H1 (cell line): ENCODE measurements at regions not wholly inside any gene's neighbourhood (a gene's known extent, or its start where the extent isn't known, plus 50 kb on each side); places are given as distances from the start of the nearest gene placed in this dataset.

Source experiments
- CTCF ChIA-PET: fragments of 300-600 bp; sonication (Branson Sonifier 250); formaldehyde crosslinking; loops from one replicate; lab custom pipeline; 2021; ENCODE audit not compliant: partially characterized antibody; lab: Charles Lee
- POLR2A ChIA-PET: fragments of 300-600 bp; sonication (Branson Sonifier 250); formaldehyde crosslinking; loops from one replicate; lab custom pipeline; 2021; ENCODE audit warnings: inconsistent platforms; ENCODE audit not compliant: partially characterized antibody; lab: Charles Lee
- DNase-seq, 2 experiments: peaks; one replicate each; pipeline versions ENCODE4 v3.0.0 to v3.0.0-alpha.2; 2010 to 2022; ENCODE audit warnings: low spot score in 2 of 2, low read depth in 1 of 2, mixed read lengths in 1 of 2
- FAIRE-seq: peaks from 2 replicates; lab custom pipeline; 2011; peaks lifted over from hg19 to GRCh38; lab: Jason Lieb, UNC
- H2AFZ ChIP-seq: 2 replicates; pipeline ENCODE4 v1.8.1; 2012; ENCODE audit warnings: low read length, inconsistent platforms
- H2AK5ac ChIP-seq: 2 replicates; pipeline ENCODE4 v1.6.1; 2013; ENCODE audit warnings: low read depth, low read length
- H2BK120ac ChIP-seq: replicated peaks from 2 replicates; pipeline ENCODE3; 2013; ENCODE audit warnings: low read depth, low read length, inconsistent platforms
- H2BK12ac ChIP-seq: 2 replicates; pipeline ENCODE4 v1.6.1; 2013; ENCODE audit warnings: low read depth, low read length
- H2BK15ac ChIP-seq: 2 replicates; pipeline ENCODE4 v1.6.1; 2013; ENCODE audit warnings: low read length
- H2BK20ac ChIP-seq: 2 replicates; pipeline ENCODE4 v1.6.1; 2013; ENCODE audit warnings: low read length
- H2BK5ac ChIP-seq: 2 replicates; pipeline ENCODE4 v1.6.1; 2013; ENCODE audit warnings: low read depth, low read length
- H3K14ac ChIP-seq: 2 replicates; pipeline ENCODE4 v1.6.1; 2013; ENCODE audit warnings: inconsistent platforms; ENCODE audit not compliant: insufficient read length
- H3K18ac ChIP-seq: 2 replicates; pipeline ENCODE4 v1.6.1; 2013; ENCODE audit warnings: low read length; ENCODE audit errors: extremely low read depth
- H3K23ac ChIP-seq: 2 replicates; pipeline ENCODE4 v1.6.1; 2013; ENCODE audit warnings: inconsistent platforms; ENCODE audit not compliant: insufficient read length
- H3K23me2 ChIP-seq: 2 replicates; pipeline ENCODE4 v1.6.1; 2013; ENCODE audit warnings: low read depth, low read length
- H3K27ac ChIP-seq: 2 replicates; pipeline ENCODE4 v1.6.1; 2011; ENCODE audit warnings: low read depth, low read length, inconsistent platforms
- H3K27me3 ChIP-seq, 4 experiments: replicated peaks in 1 of 4; 1 replicate in 1 of 4; 2 replicates in 3 of 4; pipeline versions ENCODE4 v1.6.1 to v1.8.1; 2011 to 2013; ENCODE audit warnings: low read length in 3 of 4, mild to moderate bottlenecking in 3 of 4, inconsistent platforms in 2 of 4, mixed read lengths in 2 of 4, moderate library complexity in 1 of 4; ENCODE audit not compliant: control insufficient read depth in 3 of 4, insufficient read depth in 3 of 4; ENCODE audit errors: extremely low read depth in 1 of 4
- H3K36me3 ChIP-seq, 4 experiments: 2 replicates each; pipeline versions ENCODE4 v1.6.1 to v1.8.1; 2011 to 2013; ENCODE audit warnings: mild to moderate bottlenecking in 4 of 4, low read length in 3 of 4, moderate library complexity in 2 of 4, control low read depth in 1 of 4, inconsistent platforms in 1 of 4; ENCODE audit not compliant: insufficient read depth in 4 of 4, control insufficient read depth in 2 of 4
- H3K4ac ChIP-seq: replicated peaks from 2 replicates; pipeline ENCODE3; 2013; ENCODE audit warnings: low read length, low read depth, mixed read lengths, inconsistent platforms; ENCODE audit not compliant: insufficient read length
- H3K4me1 ChIP-seq, 4 experiments: replicated peaks in 1 of 4; 1 replicate in 1 of 4; 2 replicates in 3 of 4; pipeline versions ENCODE4 v1.6.1 to v1.8.1; 2011 to 2013; ENCODE audit warnings: low read length in 3 of 4, inconsistent platforms in 2 of 4, mixed read lengths in 1 of 4; ENCODE audit not compliant: insufficient read depth in 4 of 4, control insufficient read depth in 3 of 4
- H3K4me2 ChIP-seq, 2 experiments: 2 replicates each; pipeline versions ENCODE4 v1.6.1 to v1.8.1; 2011 to 2013; ENCODE audit warnings: low read depth in 2 of 2, low read length in 2 of 2, control low read depth in 1 of 2, inconsistent platforms in 1 of 2, mild to moderate bottlenecking in 1 of 2; ENCODE audit not compliant: insufficient read depth in 1 of 2
- H3K4me3 ChIP-seq, 4 experiments: fragments of 200-600, 300-600 bp in 1 of 4; sonication (generic), shearing (Covaris generic), sonication (Bioruptor Twin) in 1 of 4; 2 replicates each; pipeline versions ENCODE4 v1.5.1 to v1.8.1; 2011 to 2016; ENCODE audit warnings: low read length in 4 of 4, low read depth in 3 of 4, control low read depth in 2 of 4, inconsistent platforms in 2 of 4, mild to moderate bottlenecking in 2 of 4, mixed read lengths in 1 of 4, moderate library complexity in 1 of 4; ENCODE audit not compliant: insufficient read depth in 2 of 4; ENCODE audit errors: extremely low read depth in 1 of 4
- H3K56ac ChIP-seq: replicated peaks from 2 replicates; pipeline ENCODE3; 2013; ENCODE audit warnings: low read depth, mild to moderate bottlenecking, mixed read lengths, low read length, inconsistent platforms; ENCODE audit not compliant: insufficient read length
- H3K79me1 ChIP-seq: 2 replicates; pipeline ENCODE4 v1.6.1; 2013; ENCODE audit warnings: low read depth, low read length, control low read depth
- H3K79me2 ChIP-seq, 2 experiments: 2 replicates each; pipeline versions ENCODE4 v1.6.1 to v1.8.1; 2012 to 2013; ENCODE audit warnings: low read length in 2 of 2, mild to moderate bottlenecking in 2 of 2, inconsistent platforms in 1 of 2; ENCODE audit not compliant: insufficient read depth in 2 of 2, control insufficient read depth in 1 of 2
- H3K9ac ChIP-seq, 4 experiments: replicated peaks in 1 of 4; 1 replicate in 1 of 4; 2 replicates in 3 of 4; pipeline versions ENCODE4 v1.6.1 to v1.8.1; 2011 to 2013; ENCODE audit warnings: low read depth in 3 of 4, low read length in 3 of 4, control low read depth in 2 of 4, mild to moderate bottlenecking in 2 of 4, moderate library complexity in 2 of 4, inconsistent platforms in 1 of 4; ENCODE audit errors: extremely low read depth in 1 of 4
- H3K9me3 ChIP-seq, 2 experiments: 2 replicates each; pipeline versions ENCODE4 v1.6.1 to v1.8.1; 2012 to 2013; ENCODE audit warnings: mild to moderate bottlenecking in 2 of 2, moderate library complexity in 2 of 2, control low read depth in 1 of 2, inconsistent platforms in 1 of 2, low read depth in 1 of 2, low read length in 1 of 2, mixed read lengths in 1 of 2; ENCODE audit not compliant: insufficient read depth in 2 of 2
- H4K20me1 ChIP-seq, 2 experiments: replicated peaks in 1 of 2; 2 replicates each; pipeline versions ENCODE3 to v1.8.1; 2011 to 2013; ENCODE audit warnings: inconsistent platforms in 2 of 2, low read length in 2 of 2, mild to moderate bottlenecking in 1 of 2; ENCODE audit not compliant: insufficient read depth in 2 of 2, control insufficient read depth in 1 of 2
- H4K5ac ChIP-seq: 2 replicates; pipeline ENCODE4 v1.6.1; 2013; ENCODE audit warnings: low read length, low read depth, mixed read lengths, inconsistent platforms; ENCODE audit not compliant: insufficient read length
- H4K8ac ChIP-seq: 2 replicates; pipeline ENCODE4 v1.8.0; 2013; ENCODE audit warnings: mild to moderate bottlenecking, moderate library complexity, low read length, inconsistent platforms; ENCODE audit not compliant: insufficient read depth; ENCODE audit errors: extremely low read depth
- H4K91ac ChIP-seq: replicated peaks from 2 replicates; pipeline ENCODE3; 2013; ENCODE audit warnings: low read length, mixed read lengths, inconsistent platforms; ENCODE audit not compliant: insufficient read length
- ATF2 ChIP-seq: IDR thresholded peaks from 2 replicates; pipeline ENCODE4 v1.6.1; 2012; ENCODE audit warnings: low read length, inconsistent platforms
- ATF3 ChIP-seq: IDR thresholded peaks from 2 replicates; pipeline ENCODE4 v1.6.1; 2011; ENCODE audit warnings: low read depth, mild to moderate bottlenecking, low read length; ENCODE audit not compliant: insufficient read depth
- CREB1 ChIP-seq: IDR thresholded peaks from 2 replicates; pipeline ENCODE4 v1.6.1; 2012; ENCODE audit warnings: inconsistent platforms
- CTBP2 ChIP-seq: IDR thresholded peaks from 2 replicates; pipeline ENCODE4 v1.7.0; 2011; ENCODE audit warnings: borderline replicate concordance, mild to moderate bottlenecking, moderate library complexity, mixed read lengths, low read length; ENCODE audit not compliant: insufficient read depth, insufficient read length
- HDAC6 ChIP-seq: IDR thresholded peaks from one replicate; pipeline ENCODE4 v1.7.1; 2012; ENCODE audit warnings: low read depth, mild to moderate bottlenecking, inconsistent platforms, low read length, moderate library complexity
- JUN ChIP-seq: IDR thresholded peaks from 2 replicates; pipeline ENCODE4 v1.6.1; 2011; ENCODE audit warnings: low read depth, mild to moderate bottlenecking, improper control_type of control experiment, low read length
- PHF8 ChIP-seq: fragments of 200-600 bp; sonication (generic); conservative IDR thresholded peaks from 2 replicates; pipeline ENCODE4 v1.7.1; 2012; ENCODE audit warnings: low read depth, mild to moderate bottlenecking, inconsistent platforms, low read length, moderate library complexity
- POLR2A ChIP-seq, 2 experiments: IDR thresholded peaks; 1 replicate in 1 of 2; 2 replicates in 1 of 2; pipeline ENCODE4 v1.6.1; 2011; ENCODE audit warnings: low read depth in 2 of 2, low read length in 2 of 2, mild to moderate bottlenecking in 2 of 2; ENCODE audit errors: control extremely low read depth in 1 of 2
- POU5F1 ChIP-seq: IDR thresholded peaks from 2 replicates; pipeline ENCODE4 v1.6.1; 2011; ENCODE audit warnings: low read depth, mild to moderate bottlenecking, low read length, moderate library complexity
- RAD21 ChIP-seq, 2 experiments: IDR thresholded peaks in 1 of 2; conservative IDR thresholded peaks in 1 of 2; 2 replicates each; pipeline ENCODE4 v1.6.1; 2011; ENCODE audit warnings: low read depth in 2 of 2, low read length in 2 of 2, improper control_type of control experiment in 1 of 2, inconsistent platforms in 1 of 2, mild to moderate bottlenecking in 1 of 2, moderate library complexity in 1 of 2
- SIX5 ChIP-seq: IDR thresholded peaks from 2 replicates; pipeline ENCODE4 v1.6.1; 2011; ENCODE audit warnings: mild to moderate bottlenecking, low read depth, low read length
- TAF1 ChIP-seq: IDR thresholded peaks from 2 replicates; pipeline ENCODE4 v1.6.1; 2011; ENCODE audit warnings: mild to moderate bottlenecking, low read depth, low read length
- TBP ChIP-seq: IDR thresholded peaks from 2 replicates; pipeline ENCODE4 v1.6.1; 2011; ENCODE audit warnings: low read depth, low read length, improper control_type of control experiment
- WGBS, 2 experiments: shearing (Covaris generic) in 1 of 2; methylation state at CpG; one replicate each; pipeline versions ENCODE4 v1.1.6 to v1.1.7; 2013 to 2015; ENCODE audit warnings: low lambda C conversion rate in 2 of 2, mixed read lengths in 2 of 2, inconsistent platforms in 1 of 2, low coverage in 1 of 2, missing lambda C conversion rate in 1 of 2; ENCODE audit not compliant: insufficient replicate concordance in 2 of 2, insufficient coverage in 1 of 2, insufficient read length in 1 of 2; ENCODE audit errors: extremely low coverage in 1 of 2, missing lambda C conversion rate in 1 of 2; 5-methylcytosine and 5-hydroxymethylcytosine counted together

GRCh38 chr10:61279400-61279799 lies 173.8 kb downstream of the TMEM26 start:
- DNase-seq: no peak
- Histone ChIP-seq H2AK5ac (no peak overlapping the region), H2BK20ac (no peak overlapping the region), H4K8ac (no peak overlapping the region), H3K4me3 (no peak overlapping the region), H3K27ac (no peak overlapping the region), H3K4me1 (no peaks in the 10 kb centered on the region), H3K18ac (no peak overlapping the region), H3K36me3 (peaks cover 0 to 2% (median 0%) of the 10 kb centered on the region in 4 experiments; a peak in 2 of 8 replicates), H4K20me1 (no peaks in the 10 kb centered on the region), H3K56ac (no peak overlapping the region), H2BK15ac (no peak overlapping the region), H2BK5ac (no peak overlapping the region), H3K23ac (no peak overlapping the region), H3K9ac (no peak overlapping the region), H3K23me2 (no peaks in the 10 kb centered on the region), H2BK120ac (no peak overlapping the region), H3K14ac (no peak overlapping the region), H3K4ac (no peak overlapping the region), H3K79me1 (no peaks in the 10 kb centered on the region), H3K79me2 (no peaks in the 10 kb centered on the region), H3K9me3 (no peaks in the 10 kb centered on the region), H4K5ac (no peak overlapping the region), H4K91ac (no peak overlapping the region), H2BK12ac (no peak overlapping the region), H3K27me3 (no peaks in the 10 kb centered on the region), H3K4me2 (no peak overlapping the region), H2AFZ (no peak overlapping the region)
- CTCF ChIA-PET: interaction anchor here (0.9 to 1.3 kb wide), 2 partner anchors 8 to 9 kb away, joined by 3 to 4 read pairs; no protein-coding TSS in a partner anchor
- 87% methylated on average over 7 of the region's 7 CpGs; no CpG with 5 or more reads in 1 of the 2 experiments for WGBS, 2 experiments
- no peak for FAIRE-seq
- POLR2A ChIA-PET: no interaction called here
- TF ChIP-seq TBP (no peak), POLR2A (IDR thresholded peaks at IDR 0.05; ENCODE audit: control extremely low read depth in 1 of 2, low read depth in 2 of 2, low read length in 2 of 2) (no peak), CREB1 (no peak), SIX5 (no peak), CTBP2 (no peak), POU5F1 (no peak), ATF3 (no peak), TAF1 (no peak), PHF8 (no peak), HDAC6 (no peak), ATF2 (no peak), JUN (no peak), RAD21 (IDR thresholded peaks at IDR 0.05 in 1 of 2, conservative IDR thresholded peaks at IDR 0.05 in 1 of 2; ENCODE audit: low read depth in 2 of 2, low read length in 2 of 2) (no peak)
